Transverse colon (tissue), 4 donors: ENCODE measurements at regions not wholly inside any gene's neighbourhood (a gene's known extent, or its start where the extent isn't known, plus 50 kb on each side); places are given as distances from the start of the nearest gene placed in this dataset.

Experiments
- EP300 ChIP-seq: sonication (generic); formaldehyde crosslinking; IDR thresholded peaks from one replicate; pipeline ENCODE4 v1.6.1; 2017; ENCODE audit warnings: antibody characterized with exemption, low read depth
- POLR2A ChIP-seq: fragments of 450-650 bp; IDR thresholded peaks from one replicate; pipeline ENCODE4 v1.6.1; 2016; ENCODE audit warnings: antibody characterized with exemption, mild to moderate bottlenecking, moderate library complexity
- POLR2AphosphoS5 ChIP-seq, 3 donors: sonication (generic); formaldehyde crosslinking; IDR thresholded peaks; one replicate each; pipeline ENCODE4 v1.6.1; 2016; ENCODE audit warnings: antibody characterized with exemption in 3 of 3
- TF ChIP-seq, protein P1 (sequence below), 5 experiments: fragments of 200-600 bp in 3 of 5; fragments of 450-650 bp in 2 of 5; sonication (generic) in 3 of 5; IDR thresholded peaks; 1 replicate in 2 of 5; 2 replicates in 3 of 5; pipeline ENCODE4 v1.5.1; 2016 to 2017; ENCODE audit warnings: antibody characterized with exemption in 5 of 5, inconsistent platforms in 3 of 5, mild to moderate bottlenecking in 2 of 5, moderate library complexity in 1 of 5

DNA sequence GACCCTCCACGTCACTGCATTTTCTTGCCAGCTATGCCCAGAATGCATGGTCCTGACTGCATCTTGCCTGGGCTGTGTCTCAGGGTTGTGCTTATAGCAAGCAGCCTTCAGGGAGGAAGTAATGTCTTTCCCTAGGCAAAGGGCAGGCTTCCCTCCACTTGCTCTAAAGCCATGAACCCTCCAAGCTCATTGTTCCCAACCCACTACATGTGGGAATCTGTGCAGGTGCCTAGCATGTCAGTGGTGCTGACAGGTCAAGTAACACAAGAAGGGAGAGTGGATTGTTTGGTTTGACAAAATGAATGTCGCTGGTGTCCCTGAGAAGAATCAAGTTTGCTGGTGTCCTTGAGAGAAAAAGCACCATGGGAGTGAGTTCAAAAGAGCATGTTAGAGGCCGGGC, 53.9 kb upstream of the UCN3 start:
- TF ChIP-seq POLR2A (no peak), POLR2AphosphoS5 (IDR thresholded peaks at IDR 0.05) (no peak), EP300 (no peak)
- TF ChIP-seq, protein P1, sequence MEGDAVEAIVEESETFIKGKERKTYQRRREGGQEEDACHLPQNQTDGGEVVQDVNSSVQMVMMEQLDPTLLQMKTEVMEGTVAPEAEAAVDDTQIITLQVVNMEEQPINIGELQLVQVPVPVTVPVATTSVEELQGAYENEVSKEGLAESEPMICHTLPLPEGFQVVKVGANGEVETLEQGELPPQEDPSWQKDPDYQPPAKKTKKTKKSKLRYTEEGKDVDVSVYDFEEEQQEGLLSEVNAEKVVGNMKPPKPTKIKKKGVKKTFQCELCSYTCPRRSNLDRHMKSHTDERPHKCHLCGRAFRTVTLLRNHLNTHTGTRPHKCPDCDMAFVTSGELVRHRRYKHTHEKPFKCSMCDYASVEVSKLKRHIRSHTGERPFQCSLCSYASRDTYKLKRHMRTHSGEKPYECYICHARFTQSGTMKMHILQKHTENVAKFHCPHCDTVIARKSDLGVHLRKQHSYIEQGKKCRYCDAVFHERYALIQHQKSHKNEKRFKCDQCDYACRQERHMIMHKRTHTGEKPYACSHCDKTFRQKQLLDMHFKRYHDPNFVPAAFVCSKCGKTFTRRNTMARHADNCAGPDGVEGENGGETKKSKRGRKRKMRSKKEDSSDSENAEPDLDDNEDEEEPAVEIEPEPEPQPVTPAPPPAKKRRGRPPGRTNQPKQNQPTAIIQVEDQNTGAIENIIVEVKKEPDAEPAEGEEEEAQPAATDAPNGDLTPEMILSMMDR (IDR thresholded peaks at IDR 0.05) = no peak
